DMS153 (cell line): ENCODE measurements at regions not wholly inside any gene's neighbourhood (a gene's known extent, or its start where the extent isn't known, plus 50 kb on each side); places are given as distances from the start of the nearest gene placed in this dataset.
"Not testable (repeated sequence)": the region's sequence is repeated elsewhere in the genome, so short reads cannot be mapped to it uniquely, and the experiment has no call there.

ENCODE experiments used
- DNase-seq: peaks from one replicate; lab custom pipeline; 2025; lab: John Stamatoyannopoulos, UW

DNA sequence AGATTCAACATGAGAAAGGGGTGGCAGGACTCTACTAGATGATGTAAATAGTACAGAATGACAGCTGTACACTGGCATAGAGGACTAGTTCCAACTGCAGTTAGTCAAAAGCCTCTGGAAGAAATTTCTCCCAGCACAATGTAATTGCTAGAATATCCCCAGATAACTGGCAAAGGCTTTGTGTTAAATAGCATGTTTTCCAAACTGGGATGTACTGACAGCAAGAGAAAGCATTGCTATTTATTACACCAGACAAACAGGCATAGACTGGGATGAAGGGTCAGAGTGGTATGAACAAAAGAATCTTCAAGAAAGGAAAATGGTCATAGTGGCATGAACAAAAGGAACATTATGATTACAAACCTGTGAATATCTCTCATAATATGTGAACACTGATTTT, 115.9 kb upstream of the CXADR start:
- no peak for DNase-seq

DNA sequence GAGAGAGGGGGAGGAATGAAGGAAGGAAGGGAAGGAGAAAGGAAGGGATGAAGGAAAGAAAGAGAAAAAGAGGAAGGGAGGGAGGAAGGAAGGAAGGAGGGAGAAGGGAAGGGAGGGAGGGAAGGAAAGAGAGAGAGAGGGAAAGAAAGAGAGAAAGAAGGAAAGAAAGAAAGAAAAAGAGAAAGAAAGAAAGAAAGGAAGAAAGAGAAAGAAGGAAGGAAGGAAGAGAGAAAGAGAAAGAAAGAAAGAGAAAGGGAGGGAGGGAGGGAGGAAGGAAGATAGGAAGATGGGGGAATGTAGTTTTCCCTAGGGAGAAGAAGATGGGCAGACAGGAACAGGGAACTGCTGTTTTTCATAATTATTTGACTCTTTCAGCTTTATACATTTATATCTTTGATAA, 115.1 kb upstream of the CXADR start:
- no peak for DNase-seq

DNA sequence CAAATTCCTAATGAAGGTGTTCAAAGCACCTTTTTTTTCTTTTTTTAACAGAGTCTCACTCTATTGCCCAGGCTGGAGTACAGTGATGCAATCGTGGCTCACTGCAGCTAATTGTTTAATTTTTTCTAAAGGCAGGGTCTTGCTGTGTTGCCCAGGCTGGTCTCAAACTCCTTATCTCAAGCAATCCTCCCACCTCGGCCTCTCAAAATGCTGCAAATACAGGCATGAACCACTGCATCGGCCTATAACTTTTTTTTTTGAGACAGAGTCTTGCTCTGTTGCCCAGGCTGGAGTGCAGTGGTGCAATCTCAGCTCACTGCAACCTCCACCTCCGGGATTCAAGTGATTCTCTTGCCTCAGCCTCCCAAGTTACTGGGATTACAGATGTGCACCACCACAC, 113.9 kb upstream of the CXADR start:
- DNase-seq = not testable (repeated sequence)

DNA sequence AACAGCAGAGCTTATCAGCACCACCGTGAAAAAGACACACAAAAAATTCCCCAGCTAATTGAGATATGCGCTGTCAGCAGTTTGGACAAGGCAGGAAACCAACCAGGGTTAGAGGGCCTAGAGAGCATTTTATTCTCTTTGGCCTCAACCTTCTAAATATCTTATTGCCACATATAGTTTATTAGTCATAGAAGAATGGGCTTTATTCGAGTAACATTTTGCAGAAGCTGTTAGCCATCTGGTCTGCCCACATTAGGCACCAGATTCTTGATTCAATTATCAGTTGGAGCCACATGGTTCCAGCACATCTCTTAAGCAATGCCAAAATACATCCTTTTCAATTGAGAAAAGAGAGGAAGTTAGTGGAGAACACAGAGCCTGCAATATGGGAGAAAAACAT, 109.9 kb upstream of the CXADR start:
- DNase-seq = no peak

DNA sequence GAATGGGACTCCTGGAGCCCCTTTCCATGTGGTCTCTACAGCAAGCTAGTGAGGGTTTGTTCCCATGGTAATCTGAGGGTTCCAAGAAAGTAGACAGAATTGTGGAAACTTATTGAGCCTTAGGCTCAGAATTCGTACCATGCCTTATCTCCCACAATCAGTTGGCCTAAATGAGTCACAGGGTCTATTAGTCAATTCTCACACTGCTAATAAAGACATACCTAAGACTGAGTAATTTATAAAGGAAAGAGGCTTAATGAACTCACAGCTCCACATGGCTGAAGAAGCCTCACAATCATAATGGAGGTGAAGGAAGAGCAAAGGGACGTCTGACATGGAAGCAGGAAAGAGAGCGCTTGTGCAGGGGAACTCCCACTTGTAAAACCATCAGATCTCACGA, 106.6 kb upstream of the CXADR start:
- no peak for DNase-seq

DNA sequence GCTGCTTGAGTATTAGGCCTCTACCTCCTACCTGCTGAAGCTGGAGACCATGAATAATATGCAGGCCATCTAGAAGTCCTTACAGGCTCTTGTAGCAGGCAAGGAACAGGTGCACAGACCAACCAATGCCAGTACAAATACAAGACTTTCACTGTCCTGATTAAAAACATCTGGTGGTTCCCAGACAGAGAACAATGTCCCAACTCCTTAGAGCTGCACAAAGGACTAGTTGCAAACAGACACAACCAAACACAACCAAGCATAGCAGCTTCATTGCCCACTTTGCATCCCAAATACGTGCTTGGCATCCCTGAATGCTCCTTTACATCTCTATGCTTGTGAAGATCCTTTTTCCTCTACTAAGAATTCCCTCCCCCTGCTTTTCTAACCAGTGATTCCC, 98.1 kb upstream of the CXADR start:
- DNase-seq = no peak

DNA sequence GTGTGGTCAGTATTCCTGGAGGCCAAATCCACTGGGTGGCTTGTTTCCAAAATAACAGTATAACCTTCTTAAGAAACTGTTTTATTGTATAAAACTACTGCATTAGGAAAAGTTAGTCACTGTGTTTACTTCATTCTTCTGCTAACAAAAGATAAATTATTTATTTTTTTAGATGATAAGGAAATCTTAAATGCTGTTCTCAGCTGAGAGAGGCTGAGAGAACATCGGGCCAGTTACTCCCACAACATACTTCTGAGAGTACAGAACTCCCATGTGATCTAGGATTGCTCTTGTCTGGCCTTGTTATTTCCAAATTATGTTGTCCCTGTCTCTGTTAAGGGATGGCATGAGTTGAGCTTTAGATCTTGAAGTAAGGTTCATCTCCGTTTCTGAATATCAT, 96.7 kb upstream of the CXADR start:
- DNase-seq = no peak

DNA sequence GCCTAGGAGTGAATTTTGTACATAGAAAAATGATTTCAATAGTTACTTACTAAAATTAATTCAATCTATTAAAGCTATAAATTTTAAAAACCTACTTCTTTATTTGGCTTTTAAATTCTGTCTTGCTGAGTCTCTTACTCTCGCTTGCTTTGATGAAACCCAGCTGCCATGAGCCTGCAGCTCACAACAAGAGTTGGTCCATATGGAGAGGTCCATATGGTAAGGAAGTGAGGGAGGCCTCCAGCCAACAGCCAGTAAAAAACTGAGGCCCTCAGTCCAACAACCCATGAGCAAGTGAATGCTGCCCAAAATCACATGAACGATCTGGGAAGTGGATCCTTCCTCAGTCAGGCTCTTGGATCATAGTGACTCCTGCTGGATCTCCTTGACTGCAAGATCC, 89.9 kb upstream of the CXADR start:
- no peak for DNase-seq

DNA sequence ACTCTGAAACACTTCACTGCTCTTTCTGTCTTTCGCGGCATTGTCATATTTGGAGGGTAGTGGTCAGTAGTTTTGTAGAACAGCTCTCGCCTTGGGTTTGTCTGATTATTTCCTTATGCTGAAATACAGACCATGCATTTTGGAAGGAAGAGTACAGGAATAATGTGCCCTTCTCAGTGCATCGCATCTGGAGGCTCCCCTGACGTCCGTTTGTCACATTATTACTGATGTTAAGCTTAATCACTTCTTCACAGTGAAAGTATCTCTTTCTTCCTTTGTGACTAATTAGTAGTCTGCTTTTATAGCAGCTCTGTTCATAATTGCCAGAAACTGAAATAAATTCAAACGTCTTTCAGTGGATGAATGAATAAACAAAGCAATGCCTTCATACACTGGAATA, 85.7 kb upstream of the CXADR start:
- DNase-seq = no peak

DNA sequence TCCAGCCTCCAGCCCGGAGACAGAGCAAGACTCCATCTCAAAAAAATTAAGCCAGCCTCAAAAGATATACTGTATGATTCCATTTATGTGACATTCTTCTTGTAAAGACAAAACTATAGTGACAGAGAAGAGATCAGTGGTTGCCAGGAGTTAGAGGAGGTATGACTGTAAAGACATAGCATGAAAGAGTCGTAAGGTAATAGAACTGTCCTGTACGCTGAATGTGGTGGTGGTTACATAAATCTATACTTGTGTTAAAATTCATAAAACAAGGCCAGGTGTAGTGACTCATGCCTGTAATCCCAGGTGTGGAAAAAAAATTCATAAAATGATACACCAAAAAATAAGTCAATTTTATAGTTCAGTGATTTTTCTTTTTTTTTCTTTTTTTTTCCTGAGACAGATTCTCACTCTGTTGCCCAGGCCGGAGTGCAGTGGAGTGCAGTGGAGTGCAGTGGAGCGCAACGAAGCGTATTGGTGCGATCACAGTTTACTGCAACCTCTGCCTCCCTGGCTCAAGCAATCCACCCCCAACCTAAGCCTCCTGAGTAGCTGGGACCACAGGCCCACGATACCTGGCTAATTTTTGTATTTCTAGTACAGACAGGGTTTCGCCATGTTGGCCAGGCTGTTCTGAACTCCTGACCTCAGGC, 84.9 kb upstream of the CXADR start:
- DNase-seq = no peak

DNA sequence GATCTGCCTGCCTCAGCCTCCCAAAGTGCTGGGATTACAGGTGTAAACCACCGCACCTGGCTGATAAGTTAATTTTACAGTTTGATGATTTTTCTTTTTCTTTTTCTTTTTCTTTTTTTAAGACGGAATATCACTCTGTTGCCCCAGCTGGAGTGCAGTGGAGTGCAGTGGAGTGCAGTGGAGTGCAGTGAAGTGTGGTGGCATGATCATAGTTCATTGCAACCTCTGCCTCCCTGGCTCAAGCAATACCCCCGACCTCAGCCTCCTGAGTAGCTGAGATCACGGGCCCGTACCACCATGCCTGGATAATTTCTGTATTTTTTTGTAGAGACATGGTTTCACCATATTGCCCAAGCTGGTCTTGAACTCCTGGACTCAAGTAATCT, 84.4 kb upstream of the CXADR start:
- DNase-seq = no peak

DNA sequence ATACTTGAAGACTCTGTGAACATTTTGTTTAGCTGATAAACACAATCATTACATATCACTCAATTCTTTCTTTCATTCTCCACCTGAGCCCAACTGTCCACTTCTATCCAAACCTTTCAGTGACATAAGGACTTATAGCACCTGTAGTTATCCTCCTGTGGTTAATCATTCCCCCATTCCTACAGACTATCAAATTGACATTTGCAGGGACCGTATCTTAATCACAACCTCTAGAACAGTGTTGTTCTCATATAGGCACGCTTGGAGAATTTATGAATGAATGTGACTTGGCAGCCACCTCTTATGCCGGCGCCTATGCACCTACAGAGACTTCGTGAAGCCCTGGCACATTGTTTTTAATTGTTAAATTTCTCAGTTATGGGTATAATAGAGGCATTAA, 83.9 kb upstream of the CXADR start:
- DNase-seq = no peak

DNA sequence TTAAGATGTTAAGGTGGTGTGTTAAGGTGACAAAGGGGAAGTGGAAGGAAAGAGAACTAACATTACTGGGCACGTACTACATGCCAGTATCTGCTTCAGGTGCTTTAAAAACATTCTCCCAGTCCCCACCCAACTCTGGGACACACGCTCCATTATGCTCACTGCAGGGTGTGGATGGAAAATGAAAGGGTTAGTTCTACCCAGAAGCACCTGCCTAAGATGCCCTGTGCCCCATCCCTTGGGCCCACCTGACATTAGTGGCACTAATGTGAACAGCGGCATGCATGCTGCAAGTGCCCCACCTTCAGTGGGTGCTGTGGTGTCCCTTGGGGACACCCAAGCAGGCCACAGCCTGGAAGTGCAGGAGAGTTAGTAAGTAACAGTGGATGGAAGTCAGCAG, 82.9 kb upstream of the CXADR start:
- DNase-seq = no peak

DNA sequence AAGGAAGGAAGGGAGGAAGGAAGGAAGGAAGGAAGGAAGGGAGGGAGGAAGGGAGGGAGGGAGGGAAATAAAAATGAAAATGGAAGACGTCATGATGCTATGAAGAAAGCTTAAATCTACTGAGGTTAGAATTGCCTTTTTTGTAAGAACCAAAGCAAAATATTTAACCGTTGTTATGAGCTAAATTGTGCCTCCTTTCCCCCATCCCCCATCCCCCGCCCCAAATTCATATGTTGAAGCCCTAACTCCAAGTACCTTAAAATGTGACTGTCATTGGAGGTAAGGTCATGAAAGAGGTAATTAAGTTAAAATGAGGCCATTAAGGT, 80.1 kb upstream of the CXADR start:
- no peak for DNase-seq

DNA sequence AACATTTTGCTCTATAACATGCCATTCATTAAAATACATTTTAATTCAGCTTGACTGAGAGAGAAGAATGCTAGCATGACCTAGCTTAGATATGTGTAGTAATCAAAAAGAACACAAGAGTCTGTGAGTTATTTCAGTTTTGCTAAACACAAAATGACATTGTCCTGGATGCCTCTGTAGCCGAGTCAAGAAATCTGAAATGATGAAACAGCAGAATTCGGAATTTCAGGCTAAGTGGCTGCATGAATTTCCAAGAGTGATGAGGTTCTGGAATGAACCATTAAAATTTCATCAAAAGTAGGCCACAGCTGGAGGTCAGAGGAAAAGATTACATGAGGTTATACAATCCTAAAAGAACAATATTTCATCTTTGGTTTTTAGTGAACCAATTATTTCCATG, 79.1 kb upstream of the CXADR start:
- DNase-seq = no peak

DNA sequence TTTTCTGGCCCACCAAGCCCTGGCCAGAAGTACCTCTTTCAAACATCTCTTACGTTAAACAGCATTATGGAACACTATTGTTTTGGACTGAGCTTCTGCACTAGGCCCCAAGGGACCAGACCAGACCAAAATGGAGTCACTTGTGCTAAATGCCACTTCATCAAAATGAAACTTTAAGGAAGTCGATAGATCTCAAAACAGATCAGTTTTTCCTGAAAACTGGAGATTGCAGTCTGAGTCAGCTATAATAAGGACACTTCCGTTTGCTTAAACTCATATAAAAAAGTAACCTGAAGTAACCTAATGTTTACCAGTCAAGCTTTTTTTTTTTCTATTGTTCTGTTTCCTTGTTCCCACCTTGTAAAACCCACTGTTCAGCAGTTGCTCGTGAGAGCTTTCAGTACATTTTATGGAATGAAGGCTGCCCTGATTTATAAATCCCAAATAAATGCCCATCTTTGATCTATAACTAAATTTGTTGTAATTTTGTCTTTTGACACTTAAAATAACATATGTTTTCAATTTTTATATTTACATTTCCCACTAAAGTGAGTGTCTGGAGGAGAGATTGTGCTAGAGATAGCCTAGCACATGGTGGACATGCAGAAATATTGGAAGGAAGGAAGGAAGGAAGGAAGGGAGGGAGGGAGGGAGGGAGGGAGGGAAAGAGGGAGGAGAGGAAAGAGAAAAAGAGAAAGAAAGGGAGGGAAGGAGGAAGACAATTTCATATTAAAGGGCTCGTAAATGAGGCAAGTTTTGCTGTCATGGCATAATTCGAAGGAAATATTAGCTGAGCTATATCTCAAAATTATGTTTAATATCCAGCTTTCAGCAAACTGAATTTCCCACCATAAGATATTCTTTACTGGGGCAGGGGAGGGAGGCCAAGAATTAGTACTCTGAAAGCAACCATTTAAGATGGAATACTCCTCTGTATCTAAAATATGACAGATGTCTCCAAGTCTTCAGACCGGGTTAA, 77.0 kb upstream of the CXADR start:
- DNase-seq = no peak

DNA sequence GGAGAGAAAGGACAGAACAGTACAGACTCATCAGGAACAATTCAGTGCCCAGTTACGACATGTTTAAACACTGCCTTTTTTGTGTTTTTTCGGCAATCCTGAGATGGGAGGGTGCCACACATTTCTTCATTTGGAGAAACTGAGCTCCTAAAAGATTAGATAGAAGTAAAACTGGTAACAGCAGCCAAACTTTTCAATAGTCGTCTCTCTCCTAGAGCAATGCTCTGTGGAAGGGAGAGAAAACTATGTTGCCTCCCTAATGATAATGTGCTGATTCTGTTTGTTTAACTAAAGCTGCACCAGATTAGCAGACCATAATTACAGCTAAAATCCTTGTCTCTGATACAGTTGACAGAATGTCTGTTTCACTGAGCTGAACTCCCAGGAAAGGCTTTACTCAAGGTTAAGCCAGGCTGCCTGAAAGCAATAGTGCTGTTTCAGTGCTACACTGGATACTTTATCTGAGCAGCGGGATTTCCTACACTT, 76.2 kb upstream of the CXADR start:
- DNase-seq = no peak

DNA sequence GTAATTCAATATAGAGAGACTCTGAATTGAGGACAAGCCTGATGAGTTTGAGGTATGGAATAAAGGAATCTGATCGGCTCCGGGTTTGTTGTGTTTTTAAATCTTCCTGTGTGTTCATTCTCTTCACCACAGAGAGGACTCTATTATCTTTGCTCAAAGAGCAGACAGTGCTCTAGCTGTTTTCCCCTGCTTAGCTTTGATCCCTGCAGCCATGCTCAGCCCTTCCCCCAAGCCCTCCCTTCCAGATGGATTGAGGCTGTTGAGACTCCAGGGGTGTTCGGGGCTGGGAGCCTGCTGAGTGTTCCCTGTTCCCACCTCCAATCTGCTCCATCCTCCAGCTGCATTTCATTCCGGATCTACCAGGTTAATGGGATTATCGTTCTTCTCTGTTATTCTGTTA, 74.2 kb upstream of the CXADR start:
- DNase-seq = no peak

DNA sequence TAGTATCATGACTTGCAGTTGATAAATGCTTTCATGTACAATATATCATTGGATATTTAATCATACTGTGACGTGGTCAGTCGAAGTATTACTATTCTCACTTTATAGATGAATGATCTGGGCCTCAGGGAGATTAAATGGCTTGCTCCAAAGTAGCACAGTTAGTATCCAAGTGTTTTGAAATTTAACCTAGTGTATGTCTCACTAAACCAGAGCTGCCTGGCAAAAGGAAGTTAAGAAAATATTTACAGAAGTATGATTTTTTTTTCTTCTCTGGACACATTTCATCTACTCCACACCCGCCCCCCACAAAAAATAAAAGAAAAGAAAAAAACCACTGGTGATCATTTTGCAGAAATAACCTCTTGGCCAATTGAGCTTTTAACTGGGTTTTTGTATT, 71.9 kb upstream of the CXADR start:
- no peak for DNase-seq

DNA sequence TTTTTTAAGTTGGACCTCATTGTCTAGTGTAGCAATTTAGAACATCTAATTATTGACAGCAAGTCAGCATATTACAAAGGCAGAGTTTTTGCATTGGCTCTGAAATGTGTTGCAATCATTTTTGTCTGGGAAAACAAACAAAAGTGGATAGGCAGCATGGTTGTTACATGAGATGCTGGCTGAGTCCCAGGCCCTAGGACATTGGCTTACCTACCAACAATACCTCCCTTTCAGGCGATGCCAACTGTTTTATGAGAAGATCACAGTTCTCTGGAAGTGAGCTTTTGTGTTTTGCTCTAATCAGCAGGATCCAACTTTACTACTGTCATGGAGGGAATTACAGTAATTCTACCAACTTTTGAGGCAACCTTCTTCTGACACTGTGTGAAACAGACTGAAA, 71.5 kb upstream of the CXADR start:
- DNase-seq = peak; percentile 51

DNA sequence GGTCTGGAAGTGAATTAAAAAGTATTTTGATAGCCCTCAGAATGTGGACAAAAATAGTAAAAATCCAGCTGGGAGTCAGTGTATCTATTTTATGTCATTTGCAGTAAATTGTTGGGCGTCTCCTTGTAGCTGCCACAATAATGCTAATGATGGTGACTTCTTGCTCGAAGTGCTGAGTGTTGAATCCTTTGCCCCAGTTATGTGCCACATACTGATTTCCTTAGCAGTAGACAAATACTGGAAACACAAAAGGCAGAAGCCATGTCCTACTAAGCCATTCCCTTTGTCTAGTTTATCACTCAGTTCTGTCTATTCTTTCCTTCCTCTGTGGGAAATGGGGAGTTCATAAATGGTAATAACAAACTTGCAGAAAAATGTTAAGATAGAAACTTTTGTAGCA, 70.7 kb upstream of the CXADR start:
- no peak for DNase-seq

DNA sequence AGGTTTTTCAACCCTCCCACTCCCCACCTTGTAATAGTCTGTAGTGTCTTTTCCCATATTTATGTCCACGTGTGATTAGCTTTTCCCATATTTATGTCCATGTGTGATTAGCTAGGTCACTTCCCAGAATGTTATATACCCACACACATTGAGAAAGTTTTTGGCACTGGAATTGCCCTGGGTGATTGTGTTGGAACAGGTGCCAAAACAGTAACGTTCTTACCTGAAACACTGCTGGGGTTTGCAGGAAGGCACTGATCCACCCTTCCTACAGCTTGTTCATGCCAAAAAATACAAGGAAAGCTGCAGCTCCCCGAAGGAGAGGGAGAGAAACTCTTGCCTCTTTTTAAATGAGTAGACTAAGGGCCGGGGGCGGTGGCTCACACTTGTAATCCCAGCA, 68.0 kb upstream of the CXADR start:
- no peak for DNase-seq

DNA sequence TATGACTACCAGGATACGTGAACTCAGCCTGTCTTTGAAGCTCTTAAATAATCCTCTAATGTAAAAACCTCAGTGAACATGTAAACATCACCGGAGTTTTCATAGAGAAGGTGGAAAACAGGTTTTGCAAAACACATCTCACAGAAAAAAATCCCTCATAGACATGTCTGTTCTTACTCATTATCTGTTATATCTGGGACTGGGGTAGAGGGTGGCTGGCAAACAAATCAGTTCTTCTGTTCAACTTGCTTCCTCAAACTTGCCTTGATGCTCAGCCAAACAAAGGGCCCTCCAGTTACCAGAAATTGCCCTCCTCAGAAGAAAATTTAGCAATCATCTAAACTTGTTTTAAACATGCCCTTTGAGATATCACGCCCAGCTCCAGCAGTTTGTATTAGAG, 66.1 kb upstream of the CXADR start:
- no peak for DNase-seq

DNA sequence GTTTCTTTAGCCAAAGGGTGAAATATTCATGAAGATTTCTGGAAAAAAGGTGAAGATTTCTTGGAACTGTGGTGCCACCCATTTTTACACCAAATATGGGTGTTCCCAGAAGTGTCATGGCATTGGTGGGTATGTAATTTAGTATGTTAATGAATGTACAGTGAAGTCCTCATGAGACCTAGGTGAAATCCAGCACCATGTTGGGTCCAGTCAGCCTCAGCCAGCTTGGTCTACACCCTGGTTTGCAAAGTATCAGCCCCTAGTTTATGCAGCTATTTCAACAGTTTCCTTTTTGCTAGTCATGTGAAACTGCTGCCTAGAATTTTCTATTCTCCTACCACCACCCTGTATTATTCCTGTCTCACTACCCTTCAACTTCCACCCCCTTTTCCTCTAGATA, 63.1 kb upstream of the CXADR start:
- DNase-seq = no peak
